IPS-18a (cell line): ENCODE measurements at regions not wholly inside any gene's neighbourhood (a gene's known extent, or its start where the extent isn't known, plus 50 kb on each side); places are given as distances from the start of the nearest gene placed in this dataset.
"Not testable (repeated sequence)": the region's sequence is repeated elsewhere in the genome, so short reads cannot be mapped to it uniquely, and the experiment has no call there.

Experiments
- H3K27ac ChIP-seq: one replicate; pipeline ENCODE4 v1.5.1; 2013; ENCODE audit warnings: low read length
- H3K27me3 ChIP-seq: one replicate; pipeline ENCODE4 v1.6.1; 2013; ENCODE audit warnings: mild to moderate bottlenecking, low read length; ENCODE audit not compliant: control insufficient read depth, insufficient read depth
- H3K36me3 ChIP-seq: one replicate; pipeline ENCODE4 v1.6.1; 2013; ENCODE audit warnings: low read depth, low read length; ENCODE audit not compliant: control insufficient read depth
- H3K4me1 ChIP-seq: one replicate; pipeline ENCODE4 v1.6.1; 2013; ENCODE audit warnings: low read depth, low read length; ENCODE audit not compliant: control insufficient read depth
- H3K4me3 ChIP-seq: one replicate; pipeline ENCODE4 v1.5.1; 2013; ENCODE audit warnings: low read length
- H3K9ac ChIP-seq: one replicate; pipeline ENCODE4 v1.6.1; 2013; ENCODE audit warnings: mild to moderate bottlenecking, low read length, moderate library complexity
- H3K9me3 ChIP-seq: one replicate; pipeline ENCODE4 v1.6.1; 2013; ENCODE audit warnings: low read depth, low read length; ENCODE audit not compliant: control insufficient read depth

DNA sequence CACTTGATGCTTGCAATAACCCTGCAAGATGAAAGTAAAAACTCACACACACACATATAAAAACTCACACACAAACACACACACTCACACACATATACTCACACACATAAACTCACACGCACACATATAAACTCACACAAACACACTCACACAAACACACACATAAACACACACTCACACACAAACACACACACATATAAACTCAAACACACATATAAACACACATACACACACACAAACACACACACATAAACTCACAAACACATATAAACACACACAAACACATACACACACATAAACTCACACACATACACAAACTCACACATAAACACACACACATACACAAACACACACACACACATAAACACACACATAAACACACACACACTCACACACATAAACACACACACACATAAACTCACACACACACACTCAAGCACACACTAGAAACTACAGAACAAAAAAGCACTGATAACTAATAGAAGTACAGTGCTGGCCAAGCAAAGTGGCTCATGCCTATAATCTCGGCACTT lies 117.7 kb upstream of the TEKT4 start:
- no peaks in the 10 kb centered on the region for H3K36me3 ChIP-seq
- no peak overlapping the region for H3K27ac ChIP-seq
- no peak overlapping the region for H3K9ac ChIP-seq
- no peak overlapping the region for H3K4me3 ChIP-seq
- no peaks in the 10 kb centered on the region for H3K4me1 ChIP-seq
- peaks cover 61% of the 10 kb centered on the region for H3K9me3 ChIP-seq
- no peaks in the 10 kb centered on the region for H3K27me3 ChIP-seq

DNA sequence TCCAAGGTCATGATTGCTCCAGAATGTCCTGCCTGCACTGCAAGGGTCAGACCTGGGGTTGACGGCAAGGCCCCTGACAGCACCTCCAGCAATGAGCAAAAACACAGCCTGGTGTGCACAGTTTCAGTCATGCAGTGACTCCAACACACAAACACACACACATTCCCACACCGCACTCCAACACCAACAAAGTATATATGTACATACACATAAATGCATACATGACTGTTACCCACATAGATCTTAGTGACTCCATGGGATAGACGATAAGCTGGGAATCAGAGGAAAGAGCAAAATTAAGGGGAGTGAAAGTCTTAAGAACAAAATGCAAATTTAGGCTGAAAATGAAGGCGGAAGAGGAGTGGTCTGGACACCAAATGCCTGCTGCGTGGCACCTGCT lies 112.7 kb upstream of the TEKT4 start:
- peaks cover 61% of the 10 kb centered on the region for H3K9me3 ChIP-seq
- H3K36me3 ChIP-seq: no peaks in the 10 kb centered on the region
- H3K4me3 ChIP-seq: no peak overlapping the region
- no peaks in the 10 kb centered on the region for H3K4me1 ChIP-seq
- no peaks in the 10 kb centered on the region for H3K27me3 ChIP-seq
- H3K9ac ChIP-seq: no peak overlapping the region
- no peak overlapping the region for H3K27ac ChIP-seq

DNA sequence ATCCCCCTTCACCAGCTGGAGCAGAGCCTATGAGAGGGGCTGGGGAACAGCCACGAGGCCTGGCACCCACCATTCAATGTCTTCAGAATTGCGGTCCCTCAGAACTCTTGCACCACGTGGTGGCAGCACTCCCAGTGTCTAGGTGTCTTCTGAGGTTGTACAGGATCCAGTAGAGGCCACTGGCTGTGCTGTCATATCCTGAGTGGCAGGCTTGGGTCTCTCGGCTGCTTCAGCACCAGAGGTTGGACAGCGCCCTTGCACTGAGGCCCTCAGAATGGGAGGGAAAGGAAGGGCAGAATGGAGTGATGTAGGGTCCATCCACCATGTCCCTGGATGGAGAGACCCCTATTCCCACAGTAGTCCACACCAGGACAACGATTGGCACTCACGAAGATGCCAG lies 112.0 kb upstream of the TEKT4 start:
- Histone ChIP-seq H3K27ac (no peak overlapping the region), H3K27me3 (no peaks in the 10 kb centered on the region), H3K9ac (no peak overlapping the region), H3K9me3 (peaks cover 62% of the 10 kb centered on the region), H3K36me3 (no peaks in the 10 kb centered on the region), H3K4me3 (no peak overlapping the region), H3K4me1 (no peaks in the 10 kb centered on the region)

DNA sequence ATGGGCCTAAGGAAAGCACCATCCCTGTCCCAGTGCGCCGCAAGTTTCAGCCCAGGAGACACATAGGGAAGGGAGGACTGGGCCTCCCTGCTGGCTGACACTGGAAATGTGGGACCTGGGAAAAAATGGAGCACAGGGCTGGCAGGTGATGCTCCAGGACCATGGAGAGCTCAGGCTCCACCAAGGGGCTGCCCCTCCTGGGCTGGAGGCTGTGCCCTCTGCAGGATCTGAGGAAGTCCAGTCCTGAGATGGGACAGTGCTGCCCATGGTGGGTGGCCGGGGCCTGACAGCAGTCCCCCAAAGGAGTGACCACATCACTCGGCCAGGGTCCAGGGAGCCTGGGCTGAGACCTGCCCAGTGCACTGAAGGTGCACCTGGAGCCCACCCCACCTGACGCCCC lies 108.6 kb upstream of the TEKT4 start:
- Histone ChIP-seq H3K9ac (no peak overlapping the region), H3K4me1 (no peaks in the 10 kb centered on the region), H3K27me3 (no peaks in the 10 kb centered on the region), H3K4me3 (no peak overlapping the region), H3K27ac (no peak overlapping the region), H3K9me3 (peaks cover 60% of the 10 kb centered on the region), H3K36me3 (no peaks in the 10 kb centered on the region)

DNA sequence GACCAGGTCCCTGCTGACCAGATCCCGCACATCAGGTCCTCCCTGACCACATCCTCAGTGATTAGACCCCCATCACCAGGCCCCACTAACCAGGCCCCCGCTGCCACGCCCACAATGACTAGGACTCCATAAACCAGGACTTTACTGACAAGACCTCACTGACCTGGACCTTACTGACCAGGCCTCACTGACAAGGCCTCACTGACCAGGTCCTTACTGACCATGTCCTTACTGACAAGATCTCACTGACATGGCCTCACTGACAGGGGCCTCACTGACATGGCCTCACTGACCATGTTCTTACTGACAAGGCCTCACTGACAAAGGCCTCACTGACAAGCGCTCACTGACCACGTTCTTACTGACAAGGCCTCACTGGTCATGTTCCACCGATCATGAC lies 107.9 kb upstream of the TEKT4 start:
- H3K4me3 ChIP-seq: no peak overlapping the region
- no peaks in the 10 kb centered on the region for H3K27me3 ChIP-seq
- no peaks in the 10 kb centered on the region for H3K36me3 ChIP-seq
- H3K4me1 ChIP-seq: no peaks in the 10 kb centered on the region
- no peak overlapping the region for H3K27ac ChIP-seq
- no peak overlapping the region for H3K9ac ChIP-seq
- H3K9me3 ChIP-seq: peaks cover 60% of the 10 kb centered on the region

GRCh38 chr2:94764331-94764730 lies 106.9 kb upstream of the TEKT4 start:
- not testable (repeated sequence) for H3K4me3 ChIP-seq

GRCh38 chr2:94767336-94767735 lies 103.9 kb upstream of the TEKT4 start:
- Histone ChIP-seq H3K36me3 (no peaks in the 10 kb centered on the region), H3K9ac (no peak overlapping the region), H3K4me1 (no peaks in the 10 kb centered on the region), H3K27ac (no peak overlapping the region), H3K9me3 (peaks cover 66% of the 10 kb centered on the region), H3K4me3 (no peak overlapping the region), H3K27me3 (no peaks in the 10 kb centered on the region)

More at GRCh38 chr2:94764331-94764730, 106.9 kb upstream of the TEKT4 start:
- not testable (repeated sequence) for H3K27me3 ChIP-seq, H3K27ac ChIP-seq, H3K4me1 ChIP-seq, H3K9ac ChIP-seq, H3K36me3 ChIP-seq
- H3K9me3 ChIP-seq: peaks cover 58% of the 10 kb centered on the region

DNA sequence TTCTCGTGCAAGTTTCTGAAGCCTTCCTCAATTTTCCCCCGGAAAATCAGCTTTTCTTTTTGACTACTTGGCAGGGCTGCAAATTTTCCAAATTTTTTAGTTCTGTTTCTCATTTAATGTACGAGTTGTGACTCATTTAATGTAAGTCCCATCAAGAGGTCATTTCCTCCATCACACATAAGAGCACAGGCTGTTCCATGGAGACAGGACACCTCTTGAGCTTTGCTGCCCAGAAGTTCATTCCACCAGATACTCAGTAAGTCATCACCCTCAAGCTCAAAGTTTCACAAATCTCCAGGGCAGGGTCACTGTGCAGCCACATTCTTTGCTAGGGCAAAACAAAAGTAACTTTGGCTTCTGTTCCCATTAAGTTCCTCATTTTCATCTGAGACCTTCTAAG lies 101.5 kb upstream of the TEKT4 start:
- Histone ChIP-seq H3K36me3 (no peaks in the 10 kb centered on the region), H3K27me3 (no peaks in the 10 kb centered on the region), H3K9me3 (peaks cover 65% of the 10 kb centered on the region), H3K27ac (no peak overlapping the region), H3K9ac (no peak overlapping the region), H3K4me1 (no peaks in the 10 kb centered on the region), H3K4me3 (no peak overlapping the region)

DNA sequence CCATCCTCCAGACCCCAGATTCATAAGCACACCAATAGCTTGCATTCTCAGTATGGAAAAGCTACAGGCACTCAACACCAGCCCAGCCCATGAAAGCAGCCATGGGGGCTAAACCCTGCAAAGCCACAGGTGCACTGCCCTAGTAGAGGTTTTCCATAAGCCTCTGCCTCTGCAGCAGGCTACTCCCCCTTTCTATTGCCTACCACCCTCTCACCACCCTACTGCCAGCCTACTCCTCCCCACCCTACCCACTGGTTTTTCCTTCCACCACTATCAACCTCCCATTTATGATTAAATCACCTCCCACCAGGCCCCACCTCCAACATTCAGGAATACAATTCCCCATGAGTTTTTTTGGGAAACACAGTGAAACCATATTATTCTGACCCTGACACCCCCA lies 96.4 kb upstream of the TEKT4 start:
- Histone ChIP-seq H3K9ac (no peak overlapping the region), H3K27ac (no peak overlapping the region), H3K27me3 (no peaks in the 10 kb centered on the region), H3K4me1 (no peaks in the 10 kb centered on the region), H3K36me3 (no peaks in the 10 kb centered on the region), H3K4me3 (no peak overlapping the region), H3K9me3 (peaks cover 79% of the 10 kb centered on the region)

DNA sequence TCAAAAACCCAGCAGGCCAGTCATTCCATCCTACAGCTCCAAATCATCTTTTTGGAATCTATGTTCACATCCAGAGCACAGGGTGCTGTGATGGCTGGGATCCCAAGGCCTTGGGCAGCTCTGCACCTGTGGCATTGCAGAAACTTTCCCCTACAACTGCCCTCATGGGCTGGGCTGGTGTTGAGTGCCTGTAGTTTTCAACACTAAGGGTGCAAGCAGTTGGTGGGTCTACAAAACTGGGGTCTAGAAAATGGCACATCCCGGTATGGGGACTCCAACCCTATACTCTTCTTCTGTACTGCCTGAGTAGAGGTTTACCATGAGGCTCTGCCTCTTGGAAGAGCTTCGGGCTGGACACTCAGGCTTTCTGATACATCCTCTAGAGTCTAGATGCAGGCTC lies 95.2 kb upstream of the TEKT4 start:
- no peak overlapping the region for H3K27ac ChIP-seq
- H3K4me3 ChIP-seq: no peak overlapping the region
- no peaks in the 10 kb centered on the region for H3K27me3 ChIP-seq
- no peak overlapping the region for H3K9ac ChIP-seq
- H3K36me3 ChIP-seq: no peaks in the 10 kb centered on the region
- peaks cover 78% of the 10 kb centered on the region for H3K9me3 ChIP-seq
- H3K4me1 ChIP-seq: no peaks in the 10 kb centered on the region

DNA sequence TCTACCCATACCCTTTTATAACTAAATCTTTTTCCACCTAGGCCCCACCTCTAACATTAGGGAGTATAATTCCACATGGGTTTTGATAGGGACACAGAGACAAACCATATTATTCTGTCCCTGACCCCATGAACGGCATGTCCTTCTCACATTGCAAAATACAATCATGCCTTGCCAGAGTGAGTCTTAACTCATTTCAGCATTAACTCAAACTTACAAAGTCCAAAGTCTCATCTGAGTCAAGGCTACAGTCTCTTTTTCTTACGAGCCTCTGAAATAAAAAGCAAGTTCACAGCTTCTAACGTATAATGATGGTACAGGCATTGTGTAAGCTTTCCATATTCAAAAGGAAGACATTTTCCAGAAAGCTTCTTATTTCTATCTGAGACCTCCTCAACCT lies 86.1 kb upstream of the TEKT4 start:
- not testable (repeated sequence) for H3K27ac ChIP-seq, H3K36me3 ChIP-seq, H3K9ac ChIP-seq, H3K4me1 ChIP-seq, H3K27me3 ChIP-seq, H3K4me3 ChIP-seq
- H3K9me3 ChIP-seq: peaks cover 51% of the 10 kb centered on the region

- H3K27me3 ChIP-seq, H3K4me3 ChIP-seq, H3K4me1 ChIP-seq, H3K27ac ChIP-seq, H3K36me3 ChIP-seq, H3K9ac ChIP-seq: not testable (repeated sequence)
- H3K9me3 ChIP-seq: peaks cover 43% of the 10 kb centered on the region
These were observed 84.8 kb upstream of the TEKT4 start for GRCh38 chr2:94786424-94786823.
